ENCODE measurements at regions not wholly inside any gene's neighbourhood (a gene's known extent, or its start where the extent isn't known, plus 50 kb on each side); places are given as distances from the start of the nearest gene placed in this dataset.

DNA sequence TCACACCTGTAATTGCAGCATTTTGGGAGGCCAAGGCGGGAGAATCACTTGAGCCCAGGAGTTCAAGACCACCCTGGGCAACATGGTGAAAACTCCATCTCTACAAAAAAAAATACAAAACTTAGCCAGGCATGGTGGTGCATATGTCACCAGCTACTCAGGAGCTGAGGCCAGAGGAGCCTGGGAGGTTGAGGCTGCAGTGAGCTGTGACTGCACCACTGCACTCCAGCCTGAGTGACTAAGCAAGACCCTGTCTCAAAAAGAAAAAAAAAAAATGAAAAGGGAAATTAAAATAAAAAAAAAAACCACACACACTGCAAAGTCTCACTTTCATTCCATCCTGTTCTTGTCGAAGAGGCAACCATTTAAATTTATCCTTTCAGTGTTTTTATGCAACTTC, 100.8 kb upstream of the PIAS1 start:
- Histone ChIP-seq H4K20me1 (ENCODE audit: low read depth, low read length) (no peaks in the 10 kb centered on the region), H3K9me3 (ENCODE audit: insufficient read depth, low read length) (no peaks in the 10 kb centered on the region), H3K9ac (ENCODE audit: low read length) (no peak overlapping the region), H2AFZ (ENCODE audit: low read depth, low read length, severe bottlenecking) (no peak overlapping the region), H3K27me3 (ENCODE audit: low read length) (no peaks in the 10 kb centered on the region), H3K79me2 (ENCODE audit: insufficient read depth, low read length) (no peaks in the 10 kb centered on the region), H3K9me2 (replicated peaks; ENCODE audit: insufficient read depth, low read length) (no peaks in the 10 kb centered on the region), H3F3A (ENCODE audit: insufficient read depth) (no peaks in the 10 kb centered on the region), H3K4me3 (ENCODE audit: insufficient read depth, low read length, poor library complexity, severe bottlenecking) (no peak overlapping the region), H3K27ac (ENCODE audit: low read depth, low read length) (no peak overlapping the region), H3K36me3 (ENCODE audit: low read length) (no peaks in the 10 kb centered on the region), H3K4me2 (ENCODE audit: low read depth, low read length, poor library complexity, severe bottlenecking) (no peak overlapping the region)
- TF ChIP-seq, protein P1, sequence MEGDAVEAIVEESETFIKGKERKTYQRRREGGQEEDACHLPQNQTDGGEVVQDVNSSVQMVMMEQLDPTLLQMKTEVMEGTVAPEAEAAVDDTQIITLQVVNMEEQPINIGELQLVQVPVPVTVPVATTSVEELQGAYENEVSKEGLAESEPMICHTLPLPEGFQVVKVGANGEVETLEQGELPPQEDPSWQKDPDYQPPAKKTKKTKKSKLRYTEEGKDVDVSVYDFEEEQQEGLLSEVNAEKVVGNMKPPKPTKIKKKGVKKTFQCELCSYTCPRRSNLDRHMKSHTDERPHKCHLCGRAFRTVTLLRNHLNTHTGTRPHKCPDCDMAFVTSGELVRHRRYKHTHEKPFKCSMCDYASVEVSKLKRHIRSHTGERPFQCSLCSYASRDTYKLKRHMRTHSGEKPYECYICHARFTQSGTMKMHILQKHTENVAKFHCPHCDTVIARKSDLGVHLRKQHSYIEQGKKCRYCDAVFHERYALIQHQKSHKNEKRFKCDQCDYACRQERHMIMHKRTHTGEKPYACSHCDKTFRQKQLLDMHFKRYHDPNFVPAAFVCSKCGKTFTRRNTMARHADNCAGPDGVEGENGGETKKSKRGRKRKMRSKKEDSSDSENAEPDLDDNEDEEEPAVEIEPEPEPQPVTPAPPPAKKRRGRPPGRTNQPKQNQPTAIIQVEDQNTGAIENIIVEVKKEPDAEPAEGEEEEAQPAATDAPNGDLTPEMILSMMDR (IDR thresholded peaks at IDR 0.05; ENCODE audit: insufficient read depth, low read length, poor library complexity, severe bottlenecking): no peak
- no peak for TF ChIP-seq EZH2phosphoT487 (conservative IDR thresholded peaks at IDR 0.05; ENCODE audit: low read length)

DNA sequence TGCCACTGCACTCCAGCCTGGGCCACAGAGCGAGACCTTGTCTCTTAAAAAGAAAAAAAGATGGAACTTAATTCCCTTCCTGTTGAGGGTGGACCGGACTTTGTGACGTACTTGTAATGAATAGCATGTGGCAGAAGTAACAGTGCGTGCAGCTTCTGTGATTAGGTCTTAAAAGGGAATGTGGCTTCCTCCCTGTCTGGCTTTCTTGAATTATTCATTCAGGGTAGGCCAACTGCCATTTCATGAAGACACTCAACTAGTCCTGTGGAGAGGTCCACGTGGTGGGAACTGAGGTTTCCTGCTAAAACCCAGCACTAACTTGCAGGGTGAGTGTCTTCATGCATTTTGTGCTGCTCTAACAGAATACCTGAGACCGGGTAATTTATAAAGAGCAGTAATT, 98.9 kb upstream of the PIAS1 start:
- H2AFZ ChIP-seq (ENCODE audit: low read depth, low read length, severe bottlenecking): no peak overlapping the region
- no peak overlapping the region for H3K4me3 ChIP-seq (ENCODE audit: insufficient read depth, low read length, poor library complexity, severe bottlenecking)
- H4K20me1 ChIP-seq (ENCODE audit: low read depth, low read length): no peaks in the 10 kb centered on the region
- H3K36me3 ChIP-seq (ENCODE audit: low read length): no peaks in the 10 kb centered on the region
- H3K9ac ChIP-seq (ENCODE audit: low read length): no peak overlapping the region
- H3K9me3 ChIP-seq (ENCODE audit: insufficient read depth, low read length): no peaks in the 10 kb centered on the region
- no peaks in the 10 kb centered on the region for H3K27me3 ChIP-seq (ENCODE audit: low read length)
- TF ChIP-seq, protein P1 (IDR thresholded peaks at IDR 0.05; ENCODE audit: insufficient read depth, low read length, poor library complexity, severe bottlenecking): no peak
- no peak for TF ChIP-seq EZH2phosphoT487 (conservative IDR thresholded peaks at IDR 0.05; ENCODE audit: low read length)
- no peaks in the 10 kb centered on the region for H3F3A ChIP-seq (ENCODE audit: insufficient read depth)
- no peak overlapping the region for H3K27ac ChIP-seq (ENCODE audit: low read depth, low read length)
- no peaks in the 10 kb centered on the region for H3K79me2 ChIP-seq (ENCODE audit: insufficient read depth, low read length)
- H3K9me2 ChIP-seq (replicated peaks; ENCODE audit: insufficient read depth, low read length): no peaks in the 10 kb centered on the region
- H3K4me2 ChIP-seq (ENCODE audit: low read depth, low read length, poor library complexity, severe bottlenecking): no peak overlapping the region

DNA sequence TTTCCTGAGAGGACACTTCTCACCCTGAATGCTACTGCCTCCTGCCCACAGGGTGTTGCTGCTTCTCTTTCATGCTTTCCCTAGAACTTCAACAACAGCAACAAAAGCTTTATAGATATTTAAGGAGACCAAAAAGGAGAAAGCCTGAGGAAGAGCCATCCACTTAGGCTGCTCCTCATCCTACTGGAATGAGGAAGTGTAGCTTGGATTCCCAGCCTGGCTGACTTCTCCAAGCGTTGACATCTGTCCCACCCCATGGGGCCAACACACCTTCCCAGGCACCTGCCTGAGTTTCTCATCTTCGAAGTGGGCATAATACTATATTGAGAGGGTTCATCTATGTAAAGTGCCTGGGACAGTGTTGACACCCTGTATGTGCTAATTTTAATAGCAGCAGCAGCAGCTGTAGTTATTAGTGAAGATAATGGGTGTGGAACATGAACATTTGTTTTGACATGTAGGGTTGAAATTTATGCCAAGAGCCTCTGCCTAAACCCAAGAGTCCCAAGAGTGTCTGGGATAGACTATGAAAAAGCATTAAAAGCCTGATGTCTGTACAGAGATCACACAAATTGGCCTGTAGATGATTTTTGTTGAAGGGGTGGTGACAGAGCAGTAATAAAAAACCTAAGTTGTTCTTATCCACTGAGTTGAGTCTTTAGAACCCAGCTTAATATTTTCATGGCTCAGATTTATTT, 96.5 kb upstream of the PIAS1 start:
- no peaks in the 10 kb centered on the region for H4K20me1 ChIP-seq (ENCODE audit: low read depth, low read length)
- no peaks in the 10 kb centered on the region for H3K36me3 ChIP-seq (ENCODE audit: low read length)
- no peak overlapping the region for H2AFZ ChIP-seq (ENCODE audit: low read depth, low read length, severe bottlenecking)
- no peak overlapping the region for H3K4me2 ChIP-seq (ENCODE audit: low read depth, low read length, poor library complexity, severe bottlenecking)
- H3K27ac ChIP-seq (ENCODE audit: low read depth, low read length): no peak overlapping the region
- no peaks in the 10 kb centered on the region for H3K9me3 ChIP-seq (ENCODE audit: insufficient read depth, low read length)
- no peaks in the 10 kb centered on the region for H3K79me2 ChIP-seq (ENCODE audit: insufficient read depth, low read length)
- no peak for TF ChIP-seq EZH2phosphoT487 (conservative IDR thresholded peaks at IDR 0.05; ENCODE audit: low read length)
- TF ChIP-seq, protein P1 (IDR thresholded peaks at IDR 0.05; ENCODE audit: insufficient read depth, low read length, poor library complexity, severe bottlenecking): no peak
- H3K4me3 ChIP-seq (ENCODE audit: insufficient read depth, low read length, poor library complexity, severe bottlenecking): no peak overlapping the region
- no peak overlapping the region for H3K9ac ChIP-seq (ENCODE audit: low read length)
- no peaks in the 10 kb centered on the region for H3K9me2 ChIP-seq (replicated peaks; ENCODE audit: insufficient read depth, low read length)
- no peaks in the 10 kb centered on the region for H3F3A ChIP-seq (ENCODE audit: insufficient read depth)
- no peaks in the 10 kb centered on the region for H3K27me3 ChIP-seq (ENCODE audit: low read length)

Measured in SU-DHL-6 (cell line).